ENCODE measurements at regions not wholly inside any gene's neighbourhood (a gene's known extent, or its start where the extent isn't known, plus 50 kb on each side); places are given as distances from the start of the nearest gene placed in this dataset.
"Not testable (repeated sequence)": the region's sequence is repeated elsewhere in the genome, so short reads cannot be mapped to it uniquely, and the experiment has no call there.

DNA sequence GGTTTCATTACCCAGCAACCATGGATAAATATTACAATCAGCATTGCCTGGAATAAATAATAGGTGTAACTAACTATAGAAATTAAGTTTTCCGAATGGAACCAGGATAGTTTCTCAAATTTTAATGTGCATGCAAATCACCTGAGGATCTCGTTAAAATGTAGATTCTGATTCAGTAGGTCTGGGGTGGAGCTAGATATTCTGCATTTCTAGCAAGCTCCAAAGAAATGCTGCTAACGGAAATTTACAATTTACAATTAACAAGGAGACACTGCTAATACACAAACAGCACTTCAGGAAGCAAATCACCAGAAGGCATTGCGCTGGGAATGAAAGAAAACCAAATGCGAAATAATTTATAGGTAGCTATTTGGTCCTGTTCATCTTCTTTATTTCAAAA lies 597.5 kb upstream of the KLF12 start:
- no peak overlapping the region for H3K4me3 ChIP-seq (ENCODE audit: low read depth, low read length)
- no peak for TF ChIP-seq CTCF (IDR thresholded peaks at IDR 0.05; ENCODE audit: insufficient read depth, low read length)
- DNase-seq (ENCODE audit: low read depth) = no peak

GRCh38 chr13:74730556-74731331 lies 596.5 kb upstream of the KLF12 start:
- H3K4me3 ChIP-seq (ENCODE audit: low read depth, low read length) = no peak overlapping the region
- peak; percentile 2 for DNase-seq (ENCODE audit: low read depth)
- TF ChIP-seq CTCF (IDR thresholded peaks at IDR 0.05; ENCODE audit: insufficient read depth, low read length) = no peak

GRCh38 chr13:74726206-74726605 lies 592.0 kb upstream of the KLF12 start:
- H3K4me3 ChIP-seq (ENCODE audit: low read depth, low read length) = no peak overlapping the region
- TF ChIP-seq CTCF (IDR thresholded peaks at IDR 0.05; ENCODE audit: insufficient read depth, low read length) = no peak
- DNase-seq (ENCODE audit: low read depth) = no peak

DNA sequence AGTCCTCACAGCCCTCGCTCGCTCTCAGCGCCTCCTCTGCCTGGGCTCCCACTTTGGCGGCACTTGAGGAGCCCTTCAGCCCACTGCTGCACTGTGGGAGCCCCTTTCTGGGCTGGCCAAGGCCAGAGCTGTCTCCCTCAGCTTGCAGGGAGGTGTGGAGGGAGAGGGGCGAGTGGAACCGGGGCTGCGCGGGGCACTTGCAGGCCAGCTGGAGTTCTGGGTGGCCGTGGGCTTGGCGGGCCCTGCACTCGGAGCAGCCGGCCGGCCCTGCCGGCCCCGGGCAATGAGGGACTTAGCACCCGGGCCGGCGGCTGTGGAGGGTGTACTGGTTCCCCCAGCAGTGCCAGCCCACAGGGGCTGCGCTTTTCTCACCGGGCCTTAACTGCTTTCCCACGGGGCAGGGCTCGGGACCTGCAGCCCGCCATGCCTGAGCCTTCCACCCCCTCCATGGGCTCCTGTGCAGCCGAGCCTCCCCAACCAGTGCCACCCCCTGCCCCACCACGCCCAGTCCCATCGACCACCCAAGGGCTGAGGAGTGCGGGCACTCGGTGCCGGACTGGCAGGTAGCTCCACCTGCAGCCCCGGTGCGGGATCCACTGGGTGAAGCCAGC lies 584.1 kb upstream of the KLF12 start:
- DNase-seq (ENCODE audit: low read depth) = not testable (repeated sequence)

DNA sequence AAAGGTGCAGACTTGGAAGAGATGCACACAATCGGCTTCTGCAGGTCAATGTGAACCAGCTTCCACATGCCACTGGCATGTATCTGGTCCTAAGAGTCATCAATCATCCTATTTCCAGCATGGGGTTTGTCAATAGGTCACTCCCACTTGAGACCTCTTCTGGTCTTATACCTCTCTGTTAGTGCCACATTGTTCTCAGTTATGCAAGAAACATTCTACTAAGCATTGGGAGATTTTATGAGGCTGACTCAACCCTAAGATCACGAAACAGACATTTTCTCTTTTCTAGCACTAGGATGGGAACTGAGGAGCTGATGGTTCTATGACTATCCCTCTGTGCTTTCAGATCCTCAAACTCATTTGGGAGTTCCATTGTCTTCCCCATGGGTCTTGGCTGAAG lies 581.5 kb upstream of the KLF12 start:
- DNase-seq (ENCODE audit: low read depth) = no peak
- TF ChIP-seq CTCF (IDR thresholded peaks at IDR 0.05; ENCODE audit: insufficient read depth, low read length) = no peak
- no peak overlapping the region for H3K4me3 ChIP-seq (ENCODE audit: low read depth, low read length)

More for the DNA sequence above, 584.1 kb upstream of the KLF12 start:
- H3K4me3 ChIP-seq (ENCODE audit: low read depth, low read length) = not testable (repeated sequence)

DNA sequence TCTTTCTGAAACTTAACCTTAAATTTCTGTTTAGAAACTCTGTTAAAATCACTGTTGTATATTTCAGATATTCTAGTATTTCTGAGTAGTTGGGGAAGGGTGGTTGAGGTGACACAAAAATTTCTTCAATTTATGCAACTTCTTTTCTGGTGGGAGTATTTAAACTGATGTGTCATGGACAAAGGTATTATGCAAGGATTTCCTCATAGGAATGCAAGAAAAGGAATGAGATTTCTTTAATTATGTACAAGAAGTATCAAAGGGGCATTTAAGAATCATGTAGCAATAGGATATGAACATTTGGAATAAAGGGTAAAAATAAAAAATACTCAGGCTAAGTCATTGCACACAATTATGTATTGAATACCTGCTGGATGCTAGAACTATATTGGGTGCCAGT lies 575.8 kb upstream of the KLF12 start:
- peak; percentile 24 for DNase-seq (ENCODE audit: low read depth)
- no peak for TF ChIP-seq CTCF (IDR thresholded peaks at IDR 0.05; ENCODE audit: insufficient read depth, low read length)
- no peak overlapping the region for H3K4me3 ChIP-seq (ENCODE audit: low read depth, low read length)

GRCh38 chr13:74709226-74709625 lies 575.0 kb upstream of the KLF12 start:
- TF ChIP-seq CTCF (IDR thresholded peaks at IDR 0.05; ENCODE audit: insufficient read depth, low read length) = no peak
- DNase-seq (ENCODE audit: low read depth) = no peak
- H3K4me3 ChIP-seq (ENCODE audit: low read depth, low read length) = no peak overlapping the region
